ENCODE measurements at regions not wholly inside any gene's neighbourhood (a gene's known extent, or its start where the extent isn't known, plus 50 kb on each side); places are given as distances from the start of the nearest gene placed in this dataset.

DNA sequence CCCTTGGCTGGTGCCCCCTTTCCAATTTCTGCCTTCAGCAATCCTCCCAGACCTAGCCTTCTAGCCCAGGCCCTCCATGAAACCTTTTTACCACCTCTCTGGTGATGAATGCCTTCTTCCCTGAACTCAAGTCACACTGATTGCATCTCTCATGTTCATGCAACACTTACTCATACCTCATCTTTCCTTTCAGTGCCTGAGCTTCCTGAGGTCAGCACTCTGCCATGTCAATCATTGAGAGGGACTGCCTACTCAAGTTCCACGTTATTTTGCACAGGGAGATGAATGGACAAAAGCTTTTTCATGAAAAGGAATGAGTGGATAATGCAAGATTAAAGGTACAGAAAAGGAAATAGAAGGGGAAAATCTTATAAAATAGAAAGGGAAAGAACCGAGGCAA, 60.1 kb upstream of the PLEKHG1 start:
- DNase-seq = no peak

- DNase-seq = no peak
These were observed 58.1 kb upstream of the PLEKHG1 start for GRCh38 chr6:150541576-150541975.

DNA sequence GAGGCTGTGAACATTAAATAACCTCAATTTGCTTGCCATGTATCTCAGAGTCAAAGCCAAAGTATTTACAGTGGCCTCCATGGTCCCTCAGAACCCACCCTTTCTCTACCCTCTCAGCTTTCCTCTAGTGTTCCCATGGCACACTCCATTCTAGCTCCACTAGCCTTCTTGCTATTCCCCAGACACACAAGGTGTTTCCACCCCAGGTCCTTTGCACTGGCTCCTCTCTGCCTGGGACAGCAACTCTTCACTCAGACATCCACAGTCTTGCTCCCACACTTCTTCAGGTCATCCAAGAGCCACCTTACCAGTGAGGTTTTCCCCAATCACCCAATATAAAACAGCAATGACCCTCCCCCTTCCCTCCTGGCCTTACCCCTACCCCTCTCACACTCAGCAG, 56.5 kb upstream of the PLEKHG1 start:
- DNase-seq = no peak

GRCh38 chr6:150544793-150545192, 54.9 kb upstream of the PLEKHG1 start:
- DNase-seq = no peak

DNA sequence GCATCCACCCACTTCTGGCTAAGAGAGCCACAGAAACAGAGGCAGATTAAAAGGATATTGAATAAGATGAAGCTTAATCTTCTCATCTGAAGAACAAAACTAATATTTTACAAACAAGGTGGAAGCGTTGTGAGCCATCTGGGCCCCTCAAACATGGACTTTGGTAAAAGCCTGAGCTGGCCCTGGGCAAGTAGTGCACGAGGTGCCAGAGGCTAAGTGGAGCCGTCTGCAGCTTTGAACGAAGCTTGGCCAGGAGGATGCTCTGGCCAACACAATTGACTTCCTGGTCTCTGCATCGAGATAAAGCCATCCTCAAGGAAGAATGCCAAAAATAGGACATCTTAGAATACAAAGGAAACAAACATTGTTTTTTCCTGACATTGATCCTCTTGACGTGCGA, 53.2 kb upstream of the PLEKHG1 start:
- no peak for DNase-seq

DNA sequence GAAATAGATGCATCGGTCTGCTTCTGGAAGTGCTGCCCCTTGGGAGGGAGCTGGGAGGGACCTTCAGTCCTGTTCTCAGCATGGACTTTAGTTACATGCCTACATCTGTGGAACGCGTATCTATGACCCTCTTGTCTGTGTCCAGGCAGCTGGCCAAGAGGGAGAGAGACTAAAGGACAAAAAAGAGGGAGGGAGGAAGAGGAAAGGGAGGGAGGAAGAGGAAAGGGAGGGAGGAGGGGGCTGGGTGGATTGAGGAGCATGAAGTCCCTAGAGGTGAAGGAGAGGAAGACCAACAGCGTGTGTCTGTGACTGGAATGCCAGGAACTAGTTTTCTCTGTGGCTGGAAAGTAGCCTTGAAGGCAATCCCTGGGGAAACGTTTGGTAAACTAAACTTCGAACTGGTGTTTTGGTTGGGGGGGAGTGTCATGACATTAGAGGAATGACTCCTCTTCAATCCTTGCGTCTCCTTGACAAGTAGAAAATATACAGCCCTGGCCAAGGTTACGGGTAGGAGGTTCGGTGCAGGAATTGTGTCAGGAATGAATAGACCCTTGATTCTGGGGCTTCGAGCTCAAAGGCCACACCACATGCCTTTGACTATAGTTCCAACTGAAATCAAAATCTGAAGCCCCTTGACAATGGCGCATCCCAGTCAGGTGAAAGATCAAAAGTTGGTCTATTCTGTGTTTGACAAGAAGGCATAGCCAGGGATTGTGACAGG, 52.0 kb upstream of the PLEKHG1 start:
- no peak for DNase-seq

GRCh38 chr6:150548330-150548729, 51.4 kb upstream of the PLEKHG1 start:
- no peak for DNase-seq

GRCh38 chr6:150549007-150549406, 50.7 kb upstream of the PLEKHG1 start:
- DNase-seq = no peak

GRCh38 chr6:150549674-150550101, 50.0 kb upstream of the PLEKHG1 start:
- no peak for DNase-seq

Measured in NCI-H1048 (cell line).